K562 (cell line): ENCODE measurements at regions not wholly inside any gene's neighbourhood (a gene's known extent, or its start where the extent isn't known, plus 50 kb on each side); places are given as distances from the start of the nearest gene placed in this dataset.

Source experiments
- ATAC-seq: fragments of 200-7000 bp; cut with Tn5 transposase; 3 replicates; pipeline ENCODE4 v1.9.1; 2020; ENCODE audit warnings: moderate library complexity
- BruUV-seq: library from RNA; stranded (reverse); fragments of 400-500 nt; replicated peaks from 2 replicates; lab custom pipeline; 2021; lab: Mats Ljungman, UMichigan
- CTCF ChIA-PET: fragments of 300-600 bp; formaldehyde crosslinking; extraction: SDS; loops from one replicate; lab custom pipeline; 2021; ENCODE audit warnings: low intra/inter-chr PET ratio; lab: Yijun Ruan, JAX
- POLR2A ChIA-PET: fragments of 300-600, 350-650 bp; sonication (Branson Sonifier 250); formaldehyde crosslinking; extraction: SDS; loops from one replicate; lab custom pipeline; 2021; ENCODE audit warnings: antibody characterized with exemption, inconsistent platforms; lab: Yijun Ruan, JAX
- DNase-seq, 4 experiments: peaks; one replicate each; pipeline versions ENCODE4 v3.0.0 to v3.0.0-alpha.2; 2011 to 2018; ENCODE audit warnings: low spot score in 3 of 4, mixed read lengths in 3 of 4; ENCODE audit errors: extremely low read depth in 1 of 4
- FAIRE-seq: peaks from 2 replicates; lab custom pipeline; 2011; peaks lifted over from hg19 to GRCh38; lab: Jason Lieb, UNC
- H2AFZ ChIP-seq: 2 replicates; pipeline ENCODE4 v1.6.0; 2011; ENCODE audit warnings: low read depth, low read length, control low read depth, inconsistent platforms
- H3K27ac ChIP-seq: fragments of 200-600 bp; 3 replicates; pipeline ENCODE4 v1.8.0; 2011; ENCODE audit warnings: low read depth, mild to moderate bottlenecking, control low read depth, inconsistent platforms, low read length, moderate library complexity, mixed read lengths; ENCODE audit errors: extremely low read depth
- H3K27me3 ChIP-seq, 2 experiments: fragments of 300-600 bp in 1 of 2; 2 replicates in 1 of 2; 3 replicates in 1 of 2; pipeline versions ENCODE4 v1.6.0 to v1.8.0; 2011; ENCODE audit warnings: inconsistent platforms in 2 of 2, low read length in 2 of 2, mild to moderate bottlenecking in 1 of 2, mixed read lengths in 1 of 2, moderate library complexity in 1 of 2; ENCODE audit not compliant: control insufficient read depth in 2 of 2, insufficient read depth in 2 of 2
- H3K36me3 ChIP-seq: fragments of 300-600 bp; 3 replicates; pipeline ENCODE4 v1.8.0; 2011; ENCODE audit warnings: mild to moderate bottlenecking, low read length, inconsistent platforms; ENCODE audit not compliant: control insufficient read depth, insufficient read depth
- H3K4me1 ChIP-seq, 2 experiments: fragments of 200-600 bp in 1 of 2; replicated peaks in 1 of 2; 2 replicates in 1 of 2; 3 replicates in 1 of 2; pipeline versions ENCODE4 v1.5.1 to v1.8.0; 2011; ENCODE audit warnings: inconsistent platforms in 2 of 2, low read length in 2 of 2, mild to moderate bottlenecking in 1 of 2, mixed read lengths in 1 of 2, moderate library complexity in 1 of 2; ENCODE audit not compliant: control insufficient read depth in 2 of 2, insufficient read depth in 2 of 2
- H3K4me2 ChIP-seq: 2 replicates; pipeline ENCODE4 v1.6.1; 2011; ENCODE audit warnings: low read length, control low read depth, inconsistent platforms, mixed read lengths; ENCODE audit not compliant: insufficient read depth
- H3K4me3 ChIP-seq: fragments of 200-600 bp; sonication (generic), shearing (Covaris generic); 2 replicates; pipeline ENCODE4 v1.5.1; 2016; ENCODE audit warnings: control low read depth, inconsistent platforms
- H3K79me2 ChIP-seq: fragments of 200-600 bp; 3 replicates; pipeline ENCODE4 v1.8.0; 2011; ENCODE audit warnings: low read length, inconsistent platforms; ENCODE audit not compliant: control insufficient read depth, insufficient read depth
- H3K9ac ChIP-seq, 2 experiments: 2 replicates each; pipeline versions ENCODE4 v1.6.0 to v1.6.1; 2011; ENCODE audit warnings: low read depth in 2 of 2, low read length in 2 of 2, control low read depth in 1 of 2, inconsistent platforms in 1 of 2, mild to moderate bottlenecking in 1 of 2, mixed read lengths in 1 of 2; ENCODE audit not compliant: insufficient read depth in 1 of 2
- H3K9me1 ChIP-seq: one replicate; pipeline ENCODE4 v1.6.0; 2011; ENCODE audit warnings: inconsistent platforms, mild to moderate bottlenecking, low read length, moderate library complexity; ENCODE audit not compliant: control insufficient read depth, insufficient read depth
- H3K9me3 ChIP-seq: replicated peaks from 2 replicates; pipeline ENCODE4 v1.5.1; 2011; ENCODE audit warnings: low read depth, low read length, inconsistent platforms; ENCODE audit not compliant: control insufficient read depth, insufficient read depth
- H4K20me1 ChIP-seq: replicated peaks from 2 replicates; pipeline ENCODE4 v1.6.1; 2011; ENCODE audit warnings: low read length, inconsistent platforms, mixed read lengths; ENCODE audit not compliant: control insufficient read depth, insufficient read depth
- BRF2 ChIP-seq: IDR thresholded peaks from 3 replicates; pipeline ENCODE4 v1.6.1; 2011; ENCODE audit warnings: borderline replicate concordance, mild to moderate bottlenecking; ENCODE audit not compliant: insufficient read length, insufficient read depth
- CLOCK ChIP-seq: fragments of 250-450 bp; sonication (Bioruptor Pico); IDR thresholded peaks from 2 replicates; pipeline ENCODE4 v1.4.0; 2020; ENCODE audit warnings: mild to moderate bottlenecking, moderate library complexity, borderline replicate concordance
- CXXC5 ChIP-seq: fragments of 250-450 bp; sonication (Bioruptor Pico); IDR thresholded peaks from 2 replicates; pipeline ENCODE4 v1.8.0; 2022; ENCODE audit warnings: inconsistent platforms, mild to moderate bottlenecking, moderate library complexity
- FOXK2 ChIP-seq, 2 experiments: fragments of 450-650 bp; IDR thresholded peaks in 1 of 2; conservative IDR thresholded peaks in 1 of 2; 2 replicates each; pipeline ENCODE4 v1.6.1; 2016; ENCODE audit warnings: low read depth in 2 of 2, mild to moderate bottlenecking in 1 of 2
- HDAC1 ChIP-seq, 2 experiments: fragments of 450-650 bp; IDR thresholded peaks; 2 replicates each; pipeline ENCODE4 v1.6.1; 2016 to 2017; ENCODE audit warnings: inconsistent platforms in 1 of 2, mild to moderate bottlenecking in 1 of 2, moderate library complexity in 1 of 2
- IRF9 ChIP-seq: fragments of 450-650 bp; IDR thresholded peaks from 2 replicates; pipeline ENCODE4 v1.6.1; 2016; ENCODE audit warnings: missing biosample characterization, missing genetic modification characterization
- TAF1 ChIP-seq: IDR thresholded peaks from 2 replicates; pipeline ENCODE4 v1.6.1; 2011; ENCODE audit warnings: mild to moderate bottlenecking, low read length, moderate library complexity; ENCODE audit not compliant: insufficient read depth, control insufficient read depth, severe bottlenecking; ENCODE audit errors: extremely low read depth
- ZNF23 ChIP-seq: fragments of 250-450 bp; sonication (Bioruptor Pico); IDR thresholded peaks from 2 replicates; pipeline ENCODE4 v1.4.0; 2020; ENCODE audit warnings: mild to moderate bottlenecking
- ZNF408 ChIP-seq: fragments of 250-450 bp; sonication (Bioruptor Pico); IDR thresholded peaks from 2 replicates; pipeline ENCODE4 v1.4.0; 2020; ENCODE audit warnings: low read depth, mild to moderate bottlenecking, moderate library complexity
- WGBS: fragments of 100-300 bp; shearing (Covaris generic); methylation state at CpG from one replicate; pipeline ENCODE4 v1.1.6; 2016; ENCODE audit warnings: low coverage, mixed read lengths; ENCODE audit not compliant: insufficient coverage; ENCODE audit errors: missing lambda C conversion rate; 5-methylcytosine and 5-hydroxymethylcytosine counted together
- in situ Hi-C: fragments of 300-500 bp; cut with MboI; formaldehyde crosslinking; loops from 4 replicates; pipeline ENCODE4 v1.15.0; 2018; ENCODE audit warnings: inconsistent platforms, mixed read lengths
- intact Hi-C: fragments of 100-400 bp; cut with micrococcal nuclease; formaldehyde crosslinking; loops from 2 replicates; pipeline ENCODE4 v1.14.2; 2022
- TF ChIP-seq, protein P1 (sequence below): sonication (generic); formaldehyde crosslinking; IDR thresholded peaks from 2 replicates; pipeline ENCODE4 v1.8.0; 2022; ENCODE audit warnings: mild to moderate bottlenecking, missing genetic modification reagents
- TF ChIP-seq, protein P2 (sequence below), 2 experiments: fragments of 200-800 bp in 1 of 2; sonication (Bioruptor generic) in 1 of 2; sonication (generic) in 1 of 2; formaldehyde crosslinking in 1 of 2; IDR thresholded peaks in 1 of 2; conservative IDR thresholded peaks in 1 of 2; 2 replicates each; pipeline versions ENCODE4 v1.5.0 to v1.6.1; 2016 to 2020; ENCODE audit warnings: missing compliant biosample characterization in 1 of 2, missing genetic modification characterization in 1 of 2, missing genetic modification reagents in 1 of 2

DNA sequence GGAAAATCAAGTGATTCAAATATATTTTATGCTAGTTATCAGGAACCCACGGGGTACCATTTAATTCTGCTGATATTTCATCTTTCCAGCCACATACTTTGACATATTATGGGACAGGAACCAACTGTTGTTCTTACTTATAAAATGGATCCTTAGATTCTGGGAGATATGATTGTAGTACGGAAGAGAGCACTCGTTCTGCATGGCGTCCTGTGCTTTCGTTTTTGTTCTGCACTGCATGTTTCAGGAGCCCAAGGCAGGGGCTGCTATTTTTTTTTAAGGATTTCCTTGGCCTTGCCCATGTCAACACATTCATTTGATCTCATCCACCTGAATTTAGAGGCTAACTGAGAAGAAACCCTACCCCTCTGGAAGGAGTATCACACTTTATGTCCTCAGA, 245.5 kb upstream of the TLL1 start:
- Histone ChIP-seq H3K36me3 (no peaks in the 10 kb centered on the region), H3K27ac (no peak overlapping the region), H3K9me3 (no peaks in the 10 kb centered on the region), H3K4me2 (no peak overlapping the region), H3K4me1 (no peaks in the 10 kb centered on the region), H3K79me2 (no peaks in the 10 kb centered on the region), H3K4me3 (no peak overlapping the region), H2AFZ (no peak overlapping the region), H3K27me3 (no peaks in the 10 kb centered on the region), H4K20me1 (no peaks in the 10 kb centered on the region), H3K9ac (no peak overlapping the region), H3K9me1 (no peaks in the 10 kb centered on the region)
- DNase-seq = no peak
- intact Hi-C loops (no loop called here), in situ Hi-C loops (no loop called here)
- no TSS peak for BruUV-seq
- CTCF ChIA-PET = no interaction called here
- no peak for ATAC-seq
- 0% methylated on average over 5 of the region's 5 CpGs for WGBS
- FAIRE-seq = no peak
- POLR2A ChIA-PET = no interaction called here
- TF ChIP-seq TAF1 (no peak), CLOCK (CRISPR knock-in tag) (no peak), ZNF23 (CRISPR knock-in tag) (no peak), FOXK2 (conservative IDR thresholded peaks at IDR 0.05 in 1 of 2, IDR thresholded peaks at IDR 0.05 in 1 of 2; ENCODE audit: low read depth in 2 of 2) (no peak), HDAC1 (IDR thresholded peaks at IDR 0.05) (no peak), BRF2 (no peak), IRF9 (tag) (no peak), CXXC5 (CRISPR knock-in tag) (no peak), ZNF408 (no peak)
- TF ChIP-seq, protein P1, sequence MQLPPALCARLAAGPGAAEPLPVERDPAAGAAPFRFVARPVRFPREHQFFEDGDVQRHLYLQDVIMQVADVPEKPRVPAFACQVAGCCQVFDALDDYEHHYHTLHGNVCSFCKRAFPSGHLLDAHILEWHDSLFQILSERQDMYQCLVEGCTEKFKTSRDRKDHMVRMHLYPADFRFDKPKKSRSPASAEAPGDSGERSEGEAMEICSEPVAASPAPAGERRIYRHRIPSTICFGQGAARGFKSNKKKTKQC = no peak
- TF ChIP-seq, protein P2, sequence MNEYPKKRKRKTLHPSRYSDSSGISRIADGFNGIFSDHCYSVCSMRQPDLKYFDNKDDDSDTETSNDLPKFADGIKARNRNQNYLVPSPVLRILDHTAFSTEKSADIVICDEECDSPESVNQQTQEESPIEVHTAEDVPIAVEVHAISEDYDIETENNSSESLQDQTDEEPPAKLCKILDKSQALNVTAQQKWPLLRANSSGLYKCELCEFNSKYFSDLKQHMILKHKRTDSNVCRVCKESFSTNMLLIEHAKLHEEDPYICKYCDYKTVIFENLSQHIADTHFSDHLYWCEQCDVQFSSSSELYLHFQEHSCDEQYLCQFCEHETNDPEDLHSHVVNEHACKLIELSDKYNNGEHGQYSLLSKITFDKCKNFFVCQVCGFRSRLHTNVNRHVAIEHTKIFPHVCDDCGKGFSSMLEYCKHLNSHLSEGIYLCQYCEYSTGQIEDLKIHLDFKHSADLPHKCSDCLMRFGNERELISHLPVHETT (CRISPR knock-in tag; conservative IDR thresholded peaks at IDR 0.05 in 1 of 2, IDR thresholded peaks at IDR 0.05 in 1 of 2) = no peak
